K562 (cell line): ENCODE measurements at regions not wholly inside any gene's neighbourhood (a gene's known extent, or its start where the extent isn't known, plus 50 kb on each side); places are given as distances from the start of the nearest gene placed in this dataset.

Source experiments
- ATAC-seq: fragments of 200-7000 bp; cut with Tn5 transposase; 3 replicates; pipeline ENCODE4 v1.9.1; 2020; ENCODE audit warnings: moderate library complexity
- BruUV-seq: library from RNA; stranded (reverse); fragments of 400-500 nt; replicated peaks from 2 replicates; lab custom pipeline; 2021; lab: Mats Ljungman, UMichigan
- CTCF ChIA-PET: fragments of 300-600 bp; formaldehyde crosslinking; extraction: SDS; loops from one replicate; lab custom pipeline; 2021; ENCODE audit warnings: low intra/inter-chr PET ratio; lab: Yijun Ruan, JAX
- POLR2A ChIA-PET: fragments of 300-600, 350-650 bp; sonication (Branson Sonifier 250); formaldehyde crosslinking; extraction: SDS; loops from one replicate; lab custom pipeline; 2021; ENCODE audit warnings: antibody characterized with exemption, inconsistent platforms; lab: Yijun Ruan, JAX
- DNase-seq, 4 experiments: peaks; one replicate each; pipeline versions ENCODE4 v3.0.0 to v3.0.0-alpha.2; 2011 to 2018; ENCODE audit warnings: low spot score in 3 of 4, mixed read lengths in 3 of 4; ENCODE audit errors: extremely low read depth in 1 of 4
- FAIRE-seq: peaks from 2 replicates; lab custom pipeline; 2011; peaks lifted over from hg19 to GRCh38; lab: Jason Lieb, UNC
- H2AFZ ChIP-seq: 2 replicates; pipeline ENCODE4 v1.6.0; 2011; ENCODE audit warnings: low read depth, low read length, control low read depth, inconsistent platforms
- H3K27ac ChIP-seq: fragments of 200-600 bp; 3 replicates; pipeline ENCODE4 v1.8.0; 2011; ENCODE audit warnings: low read depth, mild to moderate bottlenecking, control low read depth, inconsistent platforms, low read length, moderate library complexity, mixed read lengths; ENCODE audit errors: extremely low read depth
- H3K27me3 ChIP-seq, 2 experiments: fragments of 300-600 bp in 1 of 2; 2 replicates in 1 of 2; 3 replicates in 1 of 2; pipeline versions ENCODE4 v1.6.0 to v1.8.0; 2011; ENCODE audit warnings: inconsistent platforms in 2 of 2, low read length in 2 of 2, mild to moderate bottlenecking in 1 of 2, mixed read lengths in 1 of 2, moderate library complexity in 1 of 2; ENCODE audit not compliant: control insufficient read depth in 2 of 2, insufficient read depth in 2 of 2
- H3K36me3 ChIP-seq: fragments of 300-600 bp; 3 replicates; pipeline ENCODE4 v1.8.0; 2011; ENCODE audit warnings: mild to moderate bottlenecking, low read length, inconsistent platforms; ENCODE audit not compliant: control insufficient read depth, insufficient read depth
- H3K4me1 ChIP-seq, 2 experiments: fragments of 200-600 bp in 1 of 2; replicated peaks in 1 of 2; 2 replicates in 1 of 2; 3 replicates in 1 of 2; pipeline versions ENCODE4 v1.5.1 to v1.8.0; 2011; ENCODE audit warnings: inconsistent platforms in 2 of 2, low read length in 2 of 2, mild to moderate bottlenecking in 1 of 2, mixed read lengths in 1 of 2, moderate library complexity in 1 of 2; ENCODE audit not compliant: control insufficient read depth in 2 of 2, insufficient read depth in 2 of 2
- H3K4me2 ChIP-seq: 2 replicates; pipeline ENCODE4 v1.6.1; 2011; ENCODE audit warnings: low read length, control low read depth, inconsistent platforms, mixed read lengths; ENCODE audit not compliant: insufficient read depth
- H3K4me3 ChIP-seq: fragments of 200-600 bp; sonication (generic), shearing (Covaris generic); 2 replicates; pipeline ENCODE4 v1.5.1; 2016; ENCODE audit warnings: control low read depth, inconsistent platforms
- H3K79me2 ChIP-seq: fragments of 200-600 bp; 3 replicates; pipeline ENCODE4 v1.8.0; 2011; ENCODE audit warnings: low read length, inconsistent platforms; ENCODE audit not compliant: control insufficient read depth, insufficient read depth
- H3K9ac ChIP-seq, 2 experiments: 2 replicates each; pipeline versions ENCODE4 v1.6.0 to v1.6.1; 2011; ENCODE audit warnings: low read depth in 2 of 2, low read length in 2 of 2, control low read depth in 1 of 2, inconsistent platforms in 1 of 2, mild to moderate bottlenecking in 1 of 2, mixed read lengths in 1 of 2; ENCODE audit not compliant: insufficient read depth in 1 of 2
- H3K9me1 ChIP-seq: one replicate; pipeline ENCODE4 v1.6.0; 2011; ENCODE audit warnings: inconsistent platforms, mild to moderate bottlenecking, low read length, moderate library complexity; ENCODE audit not compliant: control insufficient read depth, insufficient read depth
- H3K9me3 ChIP-seq: replicated peaks from 2 replicates; pipeline ENCODE4 v1.5.1; 2011; ENCODE audit warnings: low read depth, low read length, inconsistent platforms; ENCODE audit not compliant: control insufficient read depth, insufficient read depth
- H4K20me1 ChIP-seq: replicated peaks from 2 replicates; pipeline ENCODE4 v1.6.1; 2011; ENCODE audit warnings: low read length, inconsistent platforms, mixed read lengths; ENCODE audit not compliant: control insufficient read depth, insufficient read depth
- CTBP1 ChIP-seq: fragments of 450-650 bp; IDR thresholded peaks from 2 replicates; pipeline ENCODE4 v1.6.1; 2016; ENCODE audit warnings: borderline replicate concordance
- GABPA ChIP-seq: fragments of 200-800 bp; sonication (Bioruptor generic); conservative IDR thresholded peaks from 2 replicates; pipeline ENCODE4 v1.6.1; 2016; ENCODE audit warnings: low read depth, missing genetic modification characterization, missing compliant biosample characterization
- KAT2B ChIP-seq: IDR thresholded peaks from one replicate; pipeline ENCODE4 v1.6.1; 2012; ENCODE audit warnings: low read depth, mild to moderate bottlenecking, control low read depth, inconsistent platforms, low read length, moderate library complexity
- MAFF ChIP-seq: IDR thresholded peaks from 2 replicates; pipeline ENCODE4 v1.6.1; 2012; ENCODE audit warnings: low read length, improper control_type of control experiment
- MLX ChIP-seq, 2 experiments: fragments of 450-650 bp in 1 of 2; sonication (generic) in 1 of 2; formaldehyde crosslinking; conservative IDR thresholded peaks; 2 replicates each; pipeline versions ENCODE4 v1.4.0 to v1.8.1; 2020 to 2022; ENCODE audit warnings: mild to moderate bottlenecking in 1 of 2, missing genetic modification reagents in 1 of 2
- SFPQ ChIP-seq: fragments of 200-400 bp; formaldehyde crosslinking; IDR thresholded peaks from 2 replicates; pipeline ENCODE4 v1.6.1; 2017; ENCODE audit warnings: mild to moderate bottlenecking, low read depth, low read length, moderate library complexity
- THAP7 ChIP-seq: fragments of 250-450 bp; sonication (Bioruptor Pico); IDR thresholded peaks from 2 replicates; pipeline ENCODE4 v1.5.0; 2021
- TSC22D4 ChIP-seq: fragments of 450-650 bp; IDR thresholded peaks from 2 replicates; pipeline ENCODE4 v1.6.1; 2016; ENCODE audit warnings: missing genetic modification characterization, missing biosample characterization, control low read depth
- XRCC4 ChIP-seq: IDR thresholded peaks from one replicate; pipeline ENCODE4 v1.6.1; 2011; ENCODE audit not compliant: insufficient read depth, insufficient read length; ENCODE audit errors: extremely low read depth
- ZBTB11 ChIP-seq, 3 experiments: fragments of 200-800 bp in 1 of 3; fragments of 250-450 bp in 1 of 3; fragments of 450-650 bp in 1 of 3; sonication (Bioruptor Pico) in 1 of 3; sonication (Bioruptor generic) in 1 of 3; formaldehyde crosslinking in 1 of 3; IDR thresholded peaks; 2 replicates each; pipeline versions ENCODE4 v1.6.1 to v1.8.0; 2016 to 2022; ENCODE audit warnings: mild to moderate bottlenecking in 2 of 3, missing genetic modification characterization in 2 of 3, missing compliant biosample characterization in 1 of 3, moderate library complexity in 1 of 3
- ZC3H4 ChIP-seq: sonication (generic); formaldehyde crosslinking; IDR thresholded peaks from 2 replicates; pipeline ENCODE4 v1.9.0; 2021; ENCODE audit warnings: missing genetic modification reagents, borderline replicate concordance
- ZNF23 ChIP-seq: fragments of 250-450 bp; sonication (Bioruptor Pico); IDR thresholded peaks from 2 replicates; pipeline ENCODE4 v1.4.0; 2020; ENCODE audit warnings: mild to moderate bottlenecking
- WGBS: fragments of 100-300 bp; shearing (Covaris generic); methylation state at CpG from one replicate; pipeline ENCODE4 v1.1.6; 2016; ENCODE audit warnings: low coverage, mixed read lengths; ENCODE audit not compliant: insufficient coverage; ENCODE audit errors: missing lambda C conversion rate; 5-methylcytosine and 5-hydroxymethylcytosine counted together
- in situ Hi-C: fragments of 300-500 bp; cut with MboI; formaldehyde crosslinking; loops from 4 replicates; pipeline ENCODE4 v1.15.0; 2018; ENCODE audit warnings: inconsistent platforms, mixed read lengths
- intact Hi-C: fragments of 100-400 bp; cut with micrococcal nuclease; formaldehyde crosslinking; loops from 2 replicates; pipeline ENCODE4 v1.14.2; 2022

GRCh38 chr4:32429151-32429550 is 1709.0 kb downstream of the PCDH7 start:
- Histone ChIP-seq H3K4me3 (no peak overlapping the region), H3K27ac (no peak overlapping the region), H3K4me2 (no peak overlapping the region), H3K9ac (no peak overlapping the region), H2AFZ (no peak overlapping the region), H3K9me3 (no peaks in the 10 kb centered on the region), H3K27me3 (no peaks in the 10 kb centered on the region), H3K9me1 (no peaks in the 10 kb centered on the region), H3K4me1 (no peaks in the 10 kb centered on the region), H3K36me3 (no peaks in the 10 kb centered on the region), H4K20me1 (no peaks in the 10 kb centered on the region), H3K79me2 (no peaks in the 10 kb centered on the region)
- in situ Hi-C loops: no loop called here
- no peak for FAIRE-seq
- ChIA-PET CTCF (no interaction called here), POLR2A (no interaction called here)
- no peak for DNase-seq
- WGBS: 0% methylated on average over 2 of the region's 2 CpGs
- no TSS peak for BruUV-seq
- no peak for ATAC-seq
- intact Hi-C loops: no loop called here
- TF ChIP-seq GABPA (tag) (no peak), MAFF (no peak), TSC22D4 (tag) (no peak), ZBTB11 (CRISPR knock-in tag; IDR thresholded peaks at IDR 0.05) (no peak), MLX (CRISPR knock-in tag; conservative IDR thresholded peaks at IDR 0.05) (no peak), ZC3H4 (no peak), SFPQ (no peak), THAP7 (CRISPR knock-in tag) (no peak), CTBP1 (no peak), KAT2B (no peak), ZNF23 (no peak), XRCC4 (no peak)
